T-cell (primary cell): ENCODE measurements at regions not wholly inside any gene's neighbourhood (a gene's known extent, or its start where the extent isn't known, plus 50 kb on each side); places are given as distances from the start of the nearest gene placed in this dataset.

Experiments used
- ATAC-seq, 4 experiments: fragments of 200-7000 bp in 3 of 4; fragments of 150-1000 bp in 1 of 4; cut with Tn5 transposase; replicated peaks in 1 of 4; 1 replicate in 3 of 4; 2 replicates in 1 of 4; pipeline ENCODE4 v1.10.0; 2021; ENCODE audit warnings: moderate library complexity in 3 of 4, mild to moderate bottlenecking in 2 of 4, moderate number of reproducible peaks in 1 of 4
- CTCF ChIA-PET, 2 donors: fragments of 300-600 bp; sonication (Branson Sonifier 250); formaldehyde crosslinking; loops; one replicate each; lab custom pipeline; 2022; ENCODE audit warnings: antibody characterized with exemption in 2 of 2; lab: Charles Lee
- POLR2A ChIA-PET, 2 donors: fragments of 300-600 bp; sonication (Branson Sonifier 250); formaldehyde crosslinking; loops; one replicate each; lab custom pipeline; 2022; ENCODE audit warnings: antibody characterized with exemption in 2 of 2; lab: Charles Lee
- DNase-seq, 35 experiments: peaks; one replicate each; pipeline versions ENCODE4 v3.0.0 to v3.0.0-alpha.2; 2013 to 2023
- H3K27ac ChIP-seq: one replicate; pipeline ENCODE4 v1.5.1; 2013; ENCODE audit warnings: low read length
- H3K27me3 ChIP-seq, 2 experiments: replicated peaks in 1 of 2; 1 replicate in 1 of 2; 2 replicates in 1 of 2; pipeline versions ENCODE4 v1.6.1 to v1.7.0; 2013; ENCODE audit warnings: low read length in 1 of 2, mixed read lengths in 1 of 2; ENCODE audit not compliant: control insufficient read depth in 2 of 2, insufficient read depth in 2 of 2; ENCODE audit errors: extremely low read depth in 1 of 2
- H3K36me3 ChIP-seq, 2 donors: 1 replicate in 1 of 2; 2 replicates in 1 of 2; pipeline versions ENCODE4 v1.6.1 to v1.7.0; 2013; ENCODE audit warnings: low read length in 1 of 2; ENCODE audit not compliant: control insufficient read depth in 2 of 2, insufficient read depth in 1 of 2; ENCODE audit errors: extremely low read depth in 1 of 2
- H3K4me1 ChIP-seq, 2 experiments: 1 replicate in 1 of 2; 2 replicates in 1 of 2; pipeline versions ENCODE4 v1.6.1 to v1.7.0; 2013; ENCODE audit warnings: low read length in 2 of 2, mixed read lengths in 1 of 2; ENCODE audit not compliant: insufficient read depth in 2 of 2, control insufficient read depth in 1 of 2; ENCODE audit errors: extremely low read depth in 1 of 2
- H3K4me3 ChIP-seq, 2 donors: 1 replicate in 1 of 2; 2 replicates in 1 of 2; pipeline versions ENCODE4 v1.5.1 to v1.7.0; 2013; ENCODE audit warnings: mild to moderate bottlenecking in 2 of 2, low read length in 1 of 2, moderate library complexity in 1 of 2; ENCODE audit not compliant: control insufficient read depth in 1 of 2; ENCODE audit errors: extremely low read depth in 1 of 2
- H3K9me3 ChIP-seq: 2 replicates; pipeline ENCODE4 v1.7.0; 2013
- H3K27ac Mint-ChIP-seq, 2 donors: one replicate each; pipeline ENCODE4 v1.8.0; 2020 to 2021; ENCODE audit warnings: mild to moderate bottlenecking in 2 of 2, mixed read lengths in 2 of 2
- H3K27me3 Mint-ChIP-seq, 2 donors: one replicate each; pipeline ENCODE4 v1.8.0; 2021 to 2022; ENCODE audit warnings: mixed read lengths in 2 of 2
- H3K36me3 Mint-ChIP-seq: one replicate; pipeline ENCODE4 v1.8.0; 2021; ENCODE audit warnings: mixed read lengths
- H3K4me1 Mint-ChIP-seq, 3 donors: one replicate each; pipeline ENCODE4 v1.8.0; 2020 to 2022; ENCODE audit warnings: mixed read lengths in 3 of 3, mild to moderate bottlenecking in 1 of 3
- H3K4me3 Mint-ChIP-seq, 3 donors: one replicate each; pipeline ENCODE4 v1.8.0; 2020 to 2022; ENCODE audit warnings: mild to moderate bottlenecking in 3 of 3, mixed read lengths in 3 of 3, moderate library complexity in 3 of 3
- H3K9me3 Mint-ChIP-seq, 3 donors: one replicate each; pipeline ENCODE4 v1.8.0; 2020 to 2022; ENCODE audit warnings: mixed read lengths in 3 of 3
- WGBS: methylation state at CpG from one replicate; pipeline ENCODE4 v1.1.5; 2013; ENCODE audit warnings: missing lambda C conversion rate; ENCODE audit not compliant: insufficient coverage; 5-methylcytosine and 5-hydroxymethylcytosine counted together

- no peaks in the 10 kb centered on the region for H3K4me1 ChIP-seq
- ChIA-PET CTCF (no interaction called here), POLR2A (no interaction called here)
- ATAC-seq (no peak), DNase-seq (no peak)
- H3K4me3 Mint-ChIP-seq = no peak overlapping the region
- H3K27ac Mint-ChIP-seq = no peak overlapping the region
- no peaks in the 10 kb centered on the region for H3K27me3 Mint-ChIP-seq
- WGBS = 90% methylated on average over 5 of the region's 7 CpGs
- H3K4me3 ChIP-seq = no peak overlapping the region
- H3K9me3 Mint-ChIP-seq = peaks cover 0 to 4% (median 0%) of the 10 kb centered on the region in 3 donors
- H3K9me3 ChIP-seq = no peaks in the 10 kb centered on the region
- H3K36me3 Mint-ChIP-seq = no peaks in the 10 kb centered on the region
- H3K27me3 ChIP-seq = peaks cover 0 to 3% of the 10 kb centered on the region in 2 experiments
- no peak overlapping the region for H3K27ac ChIP-seq
- H3K36me3 ChIP-seq = no peaks in the 10 kb centered on the region
- H3K4me1 Mint-ChIP-seq = no peaks in the 10 kb centered on the region
Observed at GRCh38 chr2:129319422-129319717, 660.1 kb upstream of the RAB6C start.

DNA sequence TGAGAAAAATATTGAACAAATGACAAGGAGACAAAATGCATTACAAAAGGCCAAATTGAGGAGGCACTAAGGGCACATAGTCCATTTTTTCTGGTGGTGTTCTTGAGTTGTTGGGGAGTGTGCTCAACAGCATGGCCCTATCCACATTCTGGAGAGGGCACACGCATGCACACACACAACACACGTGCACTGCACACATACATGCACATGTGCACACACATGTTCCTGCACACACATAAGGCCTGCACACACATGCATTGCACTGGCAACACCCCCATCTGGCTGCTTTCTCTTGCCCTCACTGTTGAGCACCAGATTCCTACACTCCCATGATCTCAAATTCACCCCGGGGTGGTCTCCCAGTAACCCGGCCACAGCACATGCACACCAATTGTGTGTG lies 659.2 kb upstream of the RAB6C start:
- WGBS = no CpG with 5 or more reads among the region's 4 CpGs

DNA sequence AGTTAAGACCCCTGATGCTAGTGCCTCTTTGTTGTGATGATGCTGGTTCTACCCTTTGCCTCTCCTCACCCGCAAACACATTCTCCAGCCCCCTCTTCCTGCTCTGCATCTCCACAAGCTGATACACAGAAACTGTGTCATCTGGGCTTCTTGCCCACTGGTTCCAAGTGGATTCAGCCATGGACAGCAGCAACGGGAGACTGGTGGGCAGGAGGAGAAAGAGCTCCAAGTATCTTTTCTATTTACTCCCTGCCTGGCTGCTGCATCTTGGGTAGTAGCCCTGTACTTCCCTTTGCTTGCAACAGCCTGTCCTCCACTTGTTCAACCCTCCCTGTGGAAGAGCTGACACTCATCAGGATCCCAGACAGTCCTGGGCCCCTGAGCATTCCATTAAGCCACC lies 655.1 kb upstream of the RAB6C start:
- Histone ChIP-seq H3K27ac (no peak overlapping the region), H3K36me3 (no peaks in the 10 kb centered on the region), H3K9me3 (no peaks in the 10 kb centered on the region), H3K27me3 (no peaks in the 10 kb centered on the region), H3K4me1 (no peaks in the 10 kb centered on the region), H3K4me3 (no peak overlapping the region)
- Mint-ChIP-seq H3K4me3 (no peak overlapping the region), H3K36me3 (no peaks in the 10 kb centered on the region), H3K27ac (no peak overlapping the region), H3K9me3 (peaks cover 0 to 5% (median 5%) of the 10 kb centered on the region in 3 donors), H3K4me1 (no peaks in the 10 kb centered on the region), H3K27me3 (no peaks in the 10 kb centered on the region)
- CTCF ChIA-PET = no interaction called here
- ATAC-seq (no peak), DNase-seq (no peak)
- WGBS = no CpG with 5 or more reads among the region's 2 CpGs
- POLR2A ChIA-PET = no interaction called here

More for the DNA sequence above, 659.2 kb upstream of the RAB6C start:
- no peaks in the 10 kb centered on the region for H3K9me3 ChIP-seq
- no peak overlapping the region for H3K27ac ChIP-seq
- POLR2A ChIA-PET = no interaction called here
- Mint-ChIP-seq H3K27me3 (no peaks in the 10 kb centered on the region), H3K27ac (no peak overlapping the region), H3K4me1 (no peaks in the 10 kb centered on the region), H3K36me3 (no peaks in the 10 kb centered on the region), H3K9me3 (peaks cover 0 to 4% (median 0%) of the 10 kb centered on the region in 3 donors), H3K4me3 (no peak overlapping the region)
- ATAC-seq (no peak), DNase-seq (no peak)
- H3K4me1 ChIP-seq = no peaks in the 10 kb centered on the region
- H3K27me3 ChIP-seq = peaks cover 0 to 2% of the 10 kb centered on the region in 2 experiments
- no peaks in the 10 kb centered on the region for H3K36me3 ChIP-seq
- H3K4me3 ChIP-seq = no peak overlapping the region
- CTCF ChIA-PET = no interaction called here

GRCh38 chr2:129325151-129325550 lies 654.3 kb upstream of the RAB6C start:
- no peaks in the 10 kb centered on the region for H3K27me3 Mint-ChIP-seq
- H3K4me3 Mint-ChIP-seq = no peak overlapping the region
- WGBS = no CpG with 5 or more reads among the region's 2 CpGs
- ATAC-seq (no peak), DNase-seq (no peak)
- H3K27ac Mint-ChIP-seq = no peak overlapping the region
- Histone ChIP-seq H3K4me3 (no peak overlapping the region), H3K27ac (no peak overlapping the region), H3K36me3 (no peaks in the 10 kb centered on the region), H3K9me3 (no peaks in the 10 kb centered on the region), H3K27me3 (no peaks in the 10 kb centered on the region), H3K4me1 (no peaks in the 10 kb centered on the region)
- peaks cover 0 to 6% (median 6%) of the 10 kb centered on the region in 3 donors for H3K9me3 Mint-ChIP-seq
- H3K36me3 Mint-ChIP-seq = no peaks in the 10 kb centered on the region
- POLR2A ChIA-PET = no interaction called here
- H3K4me1 Mint-ChIP-seq = no peaks in the 10 kb centered on the region
- CTCF ChIA-PET = no interaction called here

GRCh38 chr2:129329574-129329973 lies 649.9 kb upstream of the RAB6C start:
- Histone ChIP-seq H3K9me3 (no peaks in the 10 kb centered on the region), H3K4me3 (no peak overlapping the region), H3K4me1 (no peaks in the 10 kb centered on the region), H3K36me3 (no peaks in the 10 kb centered on the region), H3K27me3 (no peaks in the 10 kb centered on the region), H3K27ac (no peak overlapping the region)
- ATAC-seq (no peak), DNase-seq (no peak)
- POLR2A ChIA-PET = no interaction called here
- WGBS = no CpG with 5 or more reads among the region's 4 CpGs
- Mint-ChIP-seq H3K27ac (no peak overlapping the region), H3K4me1 (no peaks in the 10 kb centered on the region), H3K36me3 (no peaks in the 10 kb centered on the region), H3K4me3 (no peak overlapping the region), H3K27me3 (no peaks in the 10 kb centered on the region), H3K9me3 (peaks cover 0 to 6% (median 6%) of the 10 kb centered on the region in 3 donors)
- CTCF ChIA-PET = no interaction called here

DNA sequence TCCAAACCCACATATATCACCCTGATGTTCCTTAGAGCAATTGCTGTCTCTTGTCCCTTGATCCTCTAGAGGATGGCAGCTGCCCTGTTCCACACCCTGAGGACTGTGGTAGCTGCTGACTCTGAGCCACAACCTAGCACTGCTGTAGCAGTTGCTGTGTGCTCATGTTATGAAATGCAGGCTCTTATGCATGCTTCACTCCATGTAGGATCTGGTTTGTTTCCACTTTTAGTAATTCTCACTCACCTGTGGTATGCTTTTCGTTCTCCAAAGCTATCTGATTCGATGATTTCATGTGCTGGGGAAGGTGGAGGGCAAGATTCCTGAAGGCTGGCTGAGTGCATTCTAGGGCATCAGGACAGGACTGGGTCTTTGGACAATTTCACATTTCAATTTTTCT lies 649.0 kb upstream of the RAB6C start:
- Histone ChIP-seq H3K4me1 (no peaks in the 10 kb centered on the region), H3K27me3 (no peaks in the 10 kb centered on the region), H3K36me3 (no peaks in the 10 kb centered on the region), H3K4me3 (no peak overlapping the region), H3K9me3 (no peaks in the 10 kb centered on the region), H3K27ac (no peak overlapping the region)
- H3K27ac Mint-ChIP-seq = no peak overlapping the region
- H3K9me3 Mint-ChIP-seq = peaks cover 0 to 6% (median 6%) of the 10 kb centered on the region in 3 donors
- CTCF ChIA-PET = no interaction called here
- no peaks in the 10 kb centered on the region for H3K27me3 Mint-ChIP-seq
- no peak for DNase-seq
- 40% methylated on average over 1 of the region's 2 CpGs for WGBS
- H3K4me1 Mint-ChIP-seq = no peaks in the 10 kb centered on the region
- no peaks in the 10 kb centered on the region for H3K36me3 Mint-ChIP-seq
- no peak for ATAC-seq
- no peak overlapping the region for H3K4me3 Mint-ChIP-seq
- POLR2A ChIA-PET = no interaction called here

DNA sequence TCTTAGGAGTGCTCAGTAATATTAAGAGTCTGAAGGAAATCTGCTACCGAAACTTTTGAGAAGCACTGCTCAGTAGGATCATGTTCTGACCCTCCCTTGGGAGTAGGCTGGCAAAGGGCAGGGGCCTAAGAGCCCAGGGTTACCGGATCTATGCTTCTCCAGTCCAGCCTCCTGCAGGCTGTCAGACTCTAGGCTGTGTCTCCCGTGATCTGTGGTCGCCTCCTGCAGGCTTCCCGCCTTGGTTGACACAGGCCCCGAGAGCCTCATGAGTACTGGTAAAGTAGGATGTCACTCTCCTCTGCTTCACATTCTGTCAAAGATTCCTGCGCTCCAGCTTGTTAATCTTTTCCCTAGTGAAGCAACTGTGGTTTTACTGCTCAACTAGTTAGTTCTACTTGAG lies 647.8 kb upstream of the RAB6C start:
- DNase-seq (no peak), ATAC-seq (no peak)
- Mint-ChIP-seq H3K4me3 (no peak overlapping the region), H3K36me3 (no peaks in the 10 kb centered on the region), H3K4me1 (no peaks in the 10 kb centered on the region), H3K27me3 (no peaks in the 10 kb centered on the region), H3K27ac (no peak overlapping the region), H3K9me3 (peaks cover 2 to 10% (median 6%) of the 10 kb centered on the region in 3 donors)
- H3K36me3 ChIP-seq = no peaks in the 10 kb centered on the region
- H3K4me3 ChIP-seq = no peak overlapping the region
- no peaks in the 10 kb centered on the region for H3K9me3 ChIP-seq
- ChIA-PET CTCF (no interaction called here), POLR2A (no interaction called here)
- H3K27ac ChIP-seq = no peak overlapping the region
- H3K4me1 ChIP-seq = no peaks in the 10 kb centered on the region
- H3K27me3 ChIP-seq = no peaks in the 10 kb centered on the region
- WGBS = 71% methylated on average over 1 of the region's 7 CpGs
